ENCODE measurements at regions not wholly inside any gene's neighbourhood (a gene's known extent, or its start where the extent isn't known, plus 50 kb on each side); places are given as distances from the start of the nearest gene placed in this dataset.

DNA sequence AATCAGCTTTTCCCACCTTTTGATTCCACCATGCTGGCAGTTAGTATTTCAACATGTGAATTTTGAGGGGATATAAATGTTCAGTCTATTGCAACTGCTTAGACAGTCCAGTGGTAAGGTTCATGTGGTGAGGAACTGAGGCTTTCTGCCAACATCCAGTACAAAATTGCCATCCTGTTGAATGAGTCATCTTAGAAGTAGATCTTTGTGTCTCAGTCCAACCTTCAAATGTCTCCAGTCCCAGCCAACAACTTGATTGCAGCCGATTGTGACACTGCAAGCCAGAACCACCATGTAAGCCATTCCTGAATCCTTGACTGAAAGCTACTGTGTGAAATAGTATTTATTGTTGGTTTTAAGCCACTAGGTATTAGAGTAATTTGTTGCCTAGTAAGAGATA, 331.5 kb upstream of the GRIN3A start:
- no peak overlapping the region for H3K4me3 ChIP-seq (replicated peaks; ENCODE audit: insufficient read depth, low read length)
- H3K27ac ChIP-seq (replicated peaks): no peak overlapping the region
- DNase-seq (ENCODE audit: low read depth in 1 of 2, low spot score in 1 of 2): no peak
- TF ChIP-seq, protein P1, sequence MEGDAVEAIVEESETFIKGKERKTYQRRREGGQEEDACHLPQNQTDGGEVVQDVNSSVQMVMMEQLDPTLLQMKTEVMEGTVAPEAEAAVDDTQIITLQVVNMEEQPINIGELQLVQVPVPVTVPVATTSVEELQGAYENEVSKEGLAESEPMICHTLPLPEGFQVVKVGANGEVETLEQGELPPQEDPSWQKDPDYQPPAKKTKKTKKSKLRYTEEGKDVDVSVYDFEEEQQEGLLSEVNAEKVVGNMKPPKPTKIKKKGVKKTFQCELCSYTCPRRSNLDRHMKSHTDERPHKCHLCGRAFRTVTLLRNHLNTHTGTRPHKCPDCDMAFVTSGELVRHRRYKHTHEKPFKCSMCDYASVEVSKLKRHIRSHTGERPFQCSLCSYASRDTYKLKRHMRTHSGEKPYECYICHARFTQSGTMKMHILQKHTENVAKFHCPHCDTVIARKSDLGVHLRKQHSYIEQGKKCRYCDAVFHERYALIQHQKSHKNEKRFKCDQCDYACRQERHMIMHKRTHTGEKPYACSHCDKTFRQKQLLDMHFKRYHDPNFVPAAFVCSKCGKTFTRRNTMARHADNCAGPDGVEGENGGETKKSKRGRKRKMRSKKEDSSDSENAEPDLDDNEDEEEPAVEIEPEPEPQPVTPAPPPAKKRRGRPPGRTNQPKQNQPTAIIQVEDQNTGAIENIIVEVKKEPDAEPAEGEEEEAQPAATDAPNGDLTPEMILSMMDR (IDR thresholded peaks at IDR 0.05; ENCODE audit: insufficient read depth, low read length): no peak
- TF ChIP-seq GABPA (IDR thresholded peaks at IDR 0.05; ENCODE audit: low read depth) (no peak), SPI1 (IDR thresholded peaks at IDR 0.05; ENCODE audit: borderline replicate concordance, low read depth) (no peak), POLR2AphosphoS5 (IDR thresholded peaks at IDR 0.05; ENCODE audit: low read depth) (no peak)
- TF ChIP-seq, protein P2, sequence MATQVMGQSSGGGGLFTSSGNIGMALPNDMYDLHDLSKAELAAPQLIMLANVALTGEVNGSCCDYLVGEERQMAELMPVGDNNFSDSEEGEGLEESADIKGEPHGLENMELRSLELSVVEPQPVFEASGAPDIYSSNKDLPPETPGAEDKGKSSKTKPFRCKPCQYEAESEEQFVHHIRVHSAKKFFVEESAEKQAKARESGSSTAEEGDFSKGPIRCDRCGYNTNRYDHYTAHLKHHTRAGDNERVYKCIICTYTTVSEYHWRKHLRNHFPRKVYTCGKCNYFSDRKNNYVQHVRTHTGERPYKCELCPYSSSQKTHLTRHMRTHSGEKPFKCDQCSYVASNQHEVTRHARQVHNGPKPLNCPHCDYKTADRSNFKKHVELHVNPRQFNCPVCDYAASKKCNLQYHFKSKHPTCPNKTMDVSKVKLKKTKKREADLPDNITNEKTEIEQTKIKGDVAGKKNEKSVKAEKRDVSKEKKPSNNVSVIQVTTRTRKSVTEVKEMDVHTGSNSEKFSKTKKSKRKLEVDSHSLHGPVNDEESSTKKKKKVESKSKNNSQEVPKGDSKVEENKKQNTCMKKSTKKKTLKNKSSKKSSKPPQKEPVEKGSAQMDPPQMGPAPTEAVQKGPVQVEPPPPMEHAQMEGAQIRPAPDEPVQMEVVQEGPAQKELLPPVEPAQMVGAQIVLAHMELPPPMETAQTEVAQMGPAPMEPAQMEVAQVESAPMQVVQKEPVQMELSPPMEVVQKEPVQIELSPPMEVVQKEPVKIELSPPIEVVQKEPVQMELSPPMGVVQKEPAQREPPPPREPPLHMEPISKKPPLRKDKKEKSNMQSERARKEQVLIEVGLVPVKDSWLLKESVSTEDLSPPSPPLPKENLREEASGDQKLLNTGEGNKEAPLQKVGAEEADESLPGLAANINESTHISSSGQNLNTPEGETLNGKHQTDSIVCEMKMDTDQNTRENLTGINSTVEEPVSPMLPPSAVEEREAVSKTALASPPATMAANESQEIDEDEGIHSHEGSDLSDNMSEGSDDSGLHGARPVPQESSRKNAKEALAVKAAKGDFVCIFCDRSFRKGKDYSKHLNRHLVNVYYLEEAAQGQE (IDR thresholded peaks at IDR 0.05; ENCODE audit: insufficient replicate concordance, low read depth): no peak
- H3K27me3 ChIP-seq (ENCODE audit: insufficient read depth, poor library complexity, severe bottlenecking): no peaks in the 10 kb centered on the region

DNA sequence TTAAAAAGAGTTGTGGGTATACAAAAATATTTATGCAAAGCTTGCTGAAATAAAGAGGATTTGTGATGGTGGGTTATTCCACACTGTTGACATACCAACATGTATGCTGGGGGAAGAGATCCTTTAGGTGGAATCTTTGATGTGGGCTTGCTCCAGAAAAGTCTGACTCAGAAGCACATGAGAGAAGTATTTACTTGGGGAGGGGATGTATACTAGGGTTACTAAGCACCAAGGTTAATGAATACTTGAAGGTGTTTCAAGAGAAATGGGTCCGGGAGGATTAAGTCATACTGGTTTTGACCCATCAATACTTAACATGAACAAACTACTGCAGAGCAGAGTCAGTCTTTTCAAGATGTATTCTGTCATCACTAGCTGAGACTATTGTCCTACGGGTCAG, 316.4 kb upstream of the GRIN3A start:
- Histone ChIP-seq H3K27me3 (ENCODE audit: insufficient read depth, poor library complexity, severe bottlenecking) (no peaks in the 10 kb centered on the region), H3K4me3 (replicated peaks; ENCODE audit: insufficient read depth, low read length) (no peak overlapping the region), H3K27ac (replicated peaks) (no peak overlapping the region)
- no peak for DNase-seq (ENCODE audit: low read depth in 1 of 2, low spot score in 1 of 2)
- TF ChIP-seq, protein P2 (IDR thresholded peaks at IDR 0.05; ENCODE audit: insufficient replicate concordance, low read depth): no peak
- TF ChIP-seq SPI1 (IDR thresholded peaks at IDR 0.05; ENCODE audit: borderline replicate concordance, low read depth): no peak
- TF ChIP-seq, protein P1 (IDR thresholded peaks at IDR 0.05; ENCODE audit: insufficient read depth, low read length): no peak

DNA sequence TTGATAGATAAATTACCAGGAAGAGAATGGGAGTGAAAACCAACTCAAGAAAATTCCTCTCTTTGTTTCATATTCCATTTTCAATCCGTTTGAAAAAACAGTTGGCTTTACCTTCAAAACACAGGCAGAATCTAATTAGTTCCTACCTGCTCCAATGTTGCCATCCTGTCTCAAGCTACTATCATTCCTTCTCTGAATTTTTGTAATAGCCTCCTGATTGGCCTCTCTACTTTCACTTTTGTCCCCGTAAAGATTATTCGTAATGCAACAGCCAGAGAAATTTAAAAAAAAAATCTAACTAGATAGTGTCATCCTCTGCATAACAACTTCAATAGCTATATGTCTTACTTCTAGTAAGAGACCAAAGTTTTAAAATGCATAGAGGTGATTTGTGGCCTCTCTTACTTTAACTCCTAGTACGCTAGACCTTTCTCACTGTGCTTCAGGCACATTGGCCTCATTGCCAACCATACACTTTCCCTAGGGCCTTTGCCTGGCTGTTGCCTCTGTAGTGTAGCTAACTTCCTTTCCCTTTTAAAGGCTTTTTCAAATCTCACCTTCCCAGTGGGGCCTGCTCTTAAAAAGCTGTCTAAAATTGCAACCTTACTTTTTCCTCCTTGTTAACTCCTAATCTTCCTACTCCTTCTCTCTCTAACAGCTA, 311.3 kb upstream of the GRIN3A start:
- H3K27me3 ChIP-seq (ENCODE audit: insufficient read depth, poor library complexity, severe bottlenecking): no peaks in the 10 kb centered on the region
- TF ChIP-seq GABPA (IDR thresholded peaks at IDR 0.05; ENCODE audit: low read depth): no peak
- no peak for TF ChIP-seq SPI1 (IDR thresholded peaks at IDR 0.05; ENCODE audit: borderline replicate concordance, low read depth)
- TF ChIP-seq POLR2AphosphoS5 (IDR thresholded peaks at IDR 0.05; ENCODE audit: low read depth): no peak
- TF ChIP-seq, protein P1 (IDR thresholded peaks at IDR 0.05; ENCODE audit: insufficient read depth, low read length): no peak
- TF ChIP-seq, protein P2 (IDR thresholded peaks at IDR 0.05; ENCODE audit: insufficient replicate concordance, low read depth): no peak
- DNase-seq (ENCODE audit: low read depth in 1 of 2, low spot score in 1 of 2): no peak
- H3K4me3 ChIP-seq (replicated peaks; ENCODE audit: insufficient read depth, low read length): no peak overlapping the region
- no peak overlapping the region for H3K27ac ChIP-seq (replicated peaks)
